NB4 (cell line): ENCODE measurements at regions not wholly inside any gene's neighbourhood (a gene's known extent, or its start where the extent isn't known, plus 50 kb on each side); places are given as distances from the start of the nearest gene placed in this dataset.

Source experiments
- MYC ChIP-seq: IDR thresholded peaks from 2 replicates; pipeline ENCODE4 v1.6.1; 2011; ENCODE audit warnings: low read depth, low read length
- POLR2A ChIP-seq: IDR thresholded peaks from 2 replicates; pipeline ENCODE4 v1.6.1; 2011; ENCODE audit warnings: mild to moderate bottlenecking; ENCODE audit not compliant: insufficient read length; ENCODE audit errors: extremely low read depth
- TF ChIP-seq, protein P1 (sequence below): IDR thresholded peaks from one replicate; pipeline ENCODE4 v1.5.1; 2012; ENCODE audit warnings: low read depth, low read length

DNA sequence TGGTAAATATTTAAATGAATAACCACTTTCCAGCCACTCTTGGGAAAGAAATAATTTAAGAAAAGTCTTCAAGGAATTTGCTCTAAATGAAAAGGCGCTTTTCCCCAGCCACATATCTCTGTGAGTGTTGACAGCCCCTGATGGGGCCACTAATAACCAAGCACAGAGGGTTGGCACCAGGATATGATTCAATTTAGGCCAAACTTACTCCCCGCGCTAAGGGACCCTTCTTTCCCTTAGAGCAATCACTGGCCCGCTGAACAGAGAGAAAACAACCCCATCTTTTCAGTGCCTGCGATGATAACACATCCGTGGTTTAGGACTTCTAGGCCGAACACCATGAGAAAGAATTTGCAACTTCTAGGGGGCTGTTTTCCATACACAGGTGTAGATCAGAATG, 310.8 kb downstream of the EIPR1 start:
- TF ChIP-seq POLR2A, result no peak
- TF ChIP-seq, protein P1, sequence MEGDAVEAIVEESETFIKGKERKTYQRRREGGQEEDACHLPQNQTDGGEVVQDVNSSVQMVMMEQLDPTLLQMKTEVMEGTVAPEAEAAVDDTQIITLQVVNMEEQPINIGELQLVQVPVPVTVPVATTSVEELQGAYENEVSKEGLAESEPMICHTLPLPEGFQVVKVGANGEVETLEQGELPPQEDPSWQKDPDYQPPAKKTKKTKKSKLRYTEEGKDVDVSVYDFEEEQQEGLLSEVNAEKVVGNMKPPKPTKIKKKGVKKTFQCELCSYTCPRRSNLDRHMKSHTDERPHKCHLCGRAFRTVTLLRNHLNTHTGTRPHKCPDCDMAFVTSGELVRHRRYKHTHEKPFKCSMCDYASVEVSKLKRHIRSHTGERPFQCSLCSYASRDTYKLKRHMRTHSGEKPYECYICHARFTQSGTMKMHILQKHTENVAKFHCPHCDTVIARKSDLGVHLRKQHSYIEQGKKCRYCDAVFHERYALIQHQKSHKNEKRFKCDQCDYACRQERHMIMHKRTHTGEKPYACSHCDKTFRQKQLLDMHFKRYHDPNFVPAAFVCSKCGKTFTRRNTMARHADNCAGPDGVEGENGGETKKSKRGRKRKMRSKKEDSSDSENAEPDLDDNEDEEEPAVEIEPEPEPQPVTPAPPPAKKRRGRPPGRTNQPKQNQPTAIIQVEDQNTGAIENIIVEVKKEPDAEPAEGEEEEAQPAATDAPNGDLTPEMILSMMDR, result no peak
- no peak for TF ChIP-seq MYC
